ENCODE measurements at regions not wholly inside any gene's neighbourhood (a gene's known extent, or its start where the extent isn't known, plus 50 kb on each side); places are given as distances from the start of the nearest gene placed in this dataset.

- Mint-ChIP-seq H3K36me3 (ENCODE audit: low read depth) (no peaks in the 10 kb centered on the region), H3K4me1 (ENCODE audit: low read depth) (peaks cover 7% of the 10 kb centered on the region), H3K27me3 (ENCODE audit: insufficient read depth) (peaks cover 1% of the 10 kb centered on the region), H3K4me3 (no peak overlapping the region), H3K27ac (no peak overlapping the region), H3K9me3 (no peaks in the 10 kb centered on the region)
- DNase-seq (ENCODE audit: low spot score): no peak
- intact Hi-C loops (cut with micrococcal nuclease): no loop called here
Observed at GRCh38 chr6:21952367-21952766, 344.5 kb downstream of the PRL start.

DNA sequence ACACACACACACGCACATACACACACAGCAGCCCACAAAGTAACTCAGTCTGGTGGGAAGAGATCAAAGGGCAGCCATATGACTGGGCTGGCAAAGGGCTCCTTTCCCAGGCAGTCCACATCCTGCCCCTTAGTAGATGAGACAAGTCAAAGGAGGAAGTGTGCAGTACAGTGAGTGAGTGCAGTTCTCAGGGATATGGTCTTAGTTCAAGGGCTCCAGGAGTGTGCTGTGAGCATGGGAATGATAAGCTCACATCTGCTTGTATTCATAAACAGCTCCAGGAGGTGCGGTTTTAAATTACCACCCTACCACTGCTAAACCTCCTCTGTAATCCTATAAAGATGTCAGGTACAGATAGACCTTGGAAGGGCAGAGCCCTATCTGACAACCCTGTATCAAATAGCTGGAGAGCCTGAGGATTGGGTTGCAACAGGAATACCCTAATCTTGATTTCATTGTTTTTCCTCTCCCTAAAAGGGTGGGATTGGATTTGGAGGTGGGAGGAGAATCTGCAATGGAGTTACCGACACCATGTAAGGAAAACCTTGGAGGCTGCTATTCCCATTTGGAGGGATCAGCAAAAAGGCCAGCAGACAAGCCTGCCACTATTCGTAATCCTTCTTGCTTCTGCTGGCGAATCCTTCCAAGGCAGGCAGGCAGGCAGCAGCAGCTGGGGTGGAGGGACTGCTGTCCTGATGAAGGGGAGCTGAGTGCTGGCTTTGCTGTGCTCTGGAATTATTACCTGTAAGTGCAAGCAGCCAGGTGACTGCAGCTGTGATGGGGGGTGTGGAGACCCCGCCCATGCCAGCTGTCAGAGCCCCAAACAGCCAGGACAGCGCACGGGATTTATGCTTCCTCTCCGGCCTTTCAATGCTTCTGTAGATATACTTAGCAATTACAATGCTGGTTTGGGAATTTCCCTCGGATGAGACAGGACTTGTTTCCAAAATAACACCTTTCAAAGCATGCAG is 342.7 kb downstream of the PRL start:
- H3K9me3 Mint-ChIP-seq: no peaks in the 10 kb centered on the region
- no peak overlapping the region for H3K4me3 Mint-ChIP-seq
- peaks cover 7% of the 10 kb centered on the region for H3K4me1 Mint-ChIP-seq (ENCODE audit: low read depth)
- intact Hi-C loops (cut with micrococcal nuclease): no loop called here
- H3K36me3 Mint-ChIP-seq (ENCODE audit: low read depth): no peaks in the 10 kb centered on the region
- DNase-seq (ENCODE audit: low spot score): no peak
- H3K27me3 Mint-ChIP-seq (ENCODE audit: insufficient read depth): peaks cover 1% of the 10 kb centered on the region
- no peak overlapping the region for H3K27ac Mint-ChIP-seq

- Mint-ChIP-seq H3K4me1 (ENCODE audit: low read depth) (peaks cover 7% of the 10 kb centered on the region), H3K9me3 (no peaks in the 10 kb centered on the region), H3K27me3 (ENCODE audit: insufficient read depth) (no peaks in the 10 kb centered on the region), H3K36me3 (ENCODE audit: low read depth) (no peaks in the 10 kb centered on the region), H3K4me3 (no peak overlapping the region), H3K27ac (no peak overlapping the region)
- intact Hi-C loops (cut with micrococcal nuclease): no loop called here
- no peak for DNase-seq (ENCODE audit: low spot score)
Observed at GRCh38 chr6:21955053-21955595, 341.7 kb downstream of the PRL start.

DNA sequence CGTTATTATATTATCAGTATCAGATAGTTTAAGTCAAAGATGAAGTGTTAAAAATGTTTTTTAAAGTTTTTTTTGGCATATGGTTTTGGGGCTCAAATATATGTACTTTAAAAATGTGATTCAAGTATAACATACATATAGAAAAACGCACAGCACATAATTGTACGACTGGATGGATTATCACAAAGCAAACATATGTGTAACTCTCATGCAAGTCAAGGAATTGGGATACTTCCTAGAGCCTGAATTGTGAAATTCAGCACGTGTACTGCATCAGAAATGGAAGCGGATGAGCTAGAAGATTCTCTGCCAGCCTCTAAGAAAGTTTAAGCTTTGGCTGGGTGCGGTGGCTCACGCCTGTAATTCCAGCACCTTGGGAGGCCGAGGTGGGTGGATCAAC is 340.9 kb downstream of the PRL start:
- intact Hi-C loops (cut with micrococcal nuclease): no loop called here
- no peaks in the 10 kb centered on the region for H3K9me3 Mint-ChIP-seq

DNA sequence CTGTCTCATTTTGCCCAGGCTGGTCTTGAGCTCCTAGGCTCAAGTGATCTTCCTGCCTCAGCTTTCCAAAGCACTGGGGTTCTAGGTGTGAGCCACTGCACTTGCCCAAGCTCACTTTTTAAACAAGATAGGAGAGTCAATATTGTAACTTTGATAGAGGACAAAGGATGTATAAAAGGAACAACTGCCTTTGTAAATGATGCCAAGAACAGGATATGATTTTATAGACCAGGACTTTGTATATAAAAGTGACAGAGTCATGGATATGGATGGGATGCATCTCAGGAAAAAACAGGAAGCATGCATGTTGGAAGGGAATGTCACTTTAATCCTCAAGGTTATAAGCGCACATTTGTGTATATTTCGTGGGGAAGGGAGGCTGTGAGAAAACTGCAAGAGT is 338.4 kb downstream of the PRL start:
- H3K4me1 Mint-ChIP-seq (ENCODE audit: low read depth): no peaks in the 10 kb centered on the region
- intact Hi-C loops (cut with micrococcal nuclease): no loop called here
- H3K4me3 Mint-ChIP-seq: no peak overlapping the region
- no peak overlapping the region for H3K27ac Mint-ChIP-seq
- H3K27me3 Mint-ChIP-seq (ENCODE audit: insufficient read depth): no peaks in the 10 kb centered on the region
- no peaks in the 10 kb centered on the region for H3K9me3 Mint-ChIP-seq
- no peak for DNase-seq (ENCODE audit: low spot score)
- no peaks in the 10 kb centered on the region for H3K36me3 Mint-ChIP-seq (ENCODE audit: low read depth)

More for the DNA sequence above, 340.9 kb downstream of the PRL start:
- Mint-ChIP-seq H3K4me3 (no peak overlapping the region), H3K36me3 (ENCODE audit: low read depth) (no peaks in the 10 kb centered on the region), H3K4me1 (ENCODE audit: low read depth) (peaks cover 7% of the 10 kb centered on the region), H3K27me3 (ENCODE audit: insufficient read depth) (no peaks in the 10 kb centered on the region), H3K27ac (no peak overlapping the region)
- no peak for DNase-seq (ENCODE audit: low spot score)

- H3K4me1 Mint-ChIP-seq (ENCODE audit: low read depth): peaks cover 5% of the 10 kb centered on the region
- intact Hi-C loops (cut with micrococcal nuclease): no loop called here
- H3K27ac Mint-ChIP-seq: no peak overlapping the region
- DNase-seq (ENCODE audit: low spot score): no peak
- no peaks in the 10 kb centered on the region for H3K36me3 Mint-ChIP-seq (ENCODE audit: low read depth)
- no peaks in the 10 kb centered on the region for H3K9me3 Mint-ChIP-seq
- no peaks in the 10 kb centered on the region for H3K27me3 Mint-ChIP-seq (ENCODE audit: insufficient read depth)
- no peak overlapping the region for H3K4me3 Mint-ChIP-seq
Observed at GRCh38 chr6:21961226-21961625, 335.6 kb downstream of the PRL start.

DNA sequence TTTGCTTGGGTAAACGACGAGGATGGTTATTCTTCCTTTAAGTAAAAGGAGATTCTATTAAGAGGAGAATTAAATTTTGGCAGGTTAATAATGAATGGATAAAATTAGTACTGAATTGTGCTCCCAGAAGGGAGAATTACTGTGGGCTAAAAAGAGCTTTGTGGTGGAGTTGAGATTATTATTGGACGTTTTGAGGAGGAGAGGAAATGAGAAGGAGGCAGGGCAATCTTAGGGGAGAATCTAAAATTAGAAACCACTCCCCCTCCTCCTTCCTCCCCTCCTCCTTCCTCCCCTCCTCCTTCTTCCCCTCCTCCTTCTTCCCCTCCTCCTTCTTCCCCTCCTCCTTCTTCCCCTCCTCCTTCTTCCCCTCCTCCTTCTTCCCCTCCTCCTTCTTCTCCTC is 331.8 kb downstream of the PRL start:
- H3K9me3 Mint-ChIP-seq: no peaks in the 10 kb centered on the region
- H3K4me1 Mint-ChIP-seq (ENCODE audit: low read depth): peaks cover 5% of the 10 kb centered on the region
- no peaks in the 10 kb centered on the region for H3K27me3 Mint-ChIP-seq (ENCODE audit: insufficient read depth)
- DNase-seq (ENCODE audit: low spot score): no peak
- H3K4me3 Mint-ChIP-seq: no peak overlapping the region
- intact Hi-C loops (cut with micrococcal nuclease): no loop called here
- no peak overlapping the region for H3K27ac Mint-ChIP-seq
- H3K36me3 Mint-ChIP-seq (ENCODE audit: low read depth): no peaks in the 10 kb centered on the region

- Mint-ChIP-seq H3K9me3 (no peaks in the 10 kb centered on the region), H3K27me3 (ENCODE audit: insufficient read depth) (no peaks in the 10 kb centered on the region), H3K4me3 (no peak overlapping the region), H3K27ac (no peak overlapping the region), H3K4me1 (ENCODE audit: low read depth) (peaks cover 5% of the 10 kb centered on the region), H3K36me3 (ENCODE audit: low read depth) (no peaks in the 10 kb centered on the region)
- DNase-seq (ENCODE audit: low spot score): no peak
- intact Hi-C loops (cut with micrococcal nuclease): no loop called here
Observed at GRCh38 chr6:21965953-21966539, 330.8 kb downstream of the PRL start.

DNA sequence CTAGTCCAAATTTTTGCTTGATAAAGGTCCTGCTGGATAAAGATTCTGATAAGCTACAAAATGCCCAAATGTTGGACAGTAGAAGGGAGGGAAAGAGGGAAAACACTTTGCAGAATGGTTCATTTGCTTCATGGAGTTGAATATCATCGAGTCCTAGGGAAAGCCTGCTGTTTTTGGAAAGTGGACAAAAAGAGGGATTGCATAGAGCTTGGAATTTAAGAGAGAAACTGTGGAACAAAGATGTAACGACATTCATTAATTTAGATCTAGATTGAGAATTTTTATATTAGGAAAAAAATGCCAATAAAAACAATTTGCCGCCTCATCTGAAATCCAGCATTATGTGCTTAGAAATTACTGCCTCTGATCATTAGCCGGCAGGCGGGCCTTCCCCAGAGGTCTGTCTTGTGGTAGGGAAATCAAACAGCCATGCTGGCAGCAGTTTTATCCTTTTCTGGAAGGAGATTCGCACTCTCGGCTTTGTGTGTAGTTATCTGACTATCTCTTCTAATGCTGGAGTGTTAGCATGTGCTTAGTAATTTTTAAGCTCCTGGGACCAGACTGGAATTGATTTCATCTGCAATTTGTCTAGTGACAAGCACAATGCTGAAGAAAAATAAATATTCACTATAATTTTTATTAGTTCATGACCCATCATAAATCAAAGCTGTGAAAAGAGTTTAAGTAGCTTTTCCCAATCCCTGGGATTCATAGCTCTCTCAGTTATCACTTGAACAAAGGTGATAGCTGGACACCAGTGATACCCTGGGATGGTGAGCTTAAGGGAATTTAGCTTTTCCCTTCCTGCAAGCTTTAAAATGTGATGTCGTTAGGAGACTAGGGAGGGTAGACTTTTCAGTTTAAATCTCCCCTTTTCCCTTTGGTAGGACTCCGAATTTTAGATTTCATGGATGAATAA is 329.5 kb downstream of the PRL start:
- H3K27me3 Mint-ChIP-seq (ENCODE audit: insufficient read depth): no peaks in the 10 kb centered on the region
- DNase-seq (ENCODE audit: low spot score): no peak
- intact Hi-C loops (cut with micrococcal nuclease): no loop called here

DNA sequence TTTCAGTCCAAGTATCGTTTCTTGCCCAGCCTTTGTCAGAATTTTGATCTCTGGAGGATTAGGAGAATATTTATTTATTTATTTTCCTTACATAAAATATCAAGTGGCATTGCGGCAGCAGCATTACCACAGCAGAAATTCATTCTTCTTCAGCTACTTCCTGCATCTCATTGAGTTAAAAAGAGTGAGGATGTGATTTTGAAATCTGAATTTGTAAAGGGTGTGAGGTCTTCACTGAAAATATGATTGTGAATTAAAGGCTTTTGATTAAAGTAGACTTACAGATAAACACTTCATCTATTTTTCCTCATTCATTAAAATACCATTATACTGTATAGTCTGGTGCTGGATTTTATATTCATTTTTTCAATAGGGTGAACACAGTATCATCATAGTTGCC is 328.4 kb downstream of the PRL start:
- no peak overlapping the region for H3K4me3 Mint-ChIP-seq
- no peaks in the 10 kb centered on the region for H3K9me3 Mint-ChIP-seq
- H3K36me3 Mint-ChIP-seq (ENCODE audit: low read depth): no peaks in the 10 kb centered on the region
- H3K27ac Mint-ChIP-seq: no peak overlapping the region
- no peak for DNase-seq (ENCODE audit: low spot score)
- intact Hi-C loops (cut with micrococcal nuclease): no loop called here
- no peaks in the 10 kb centered on the region for H3K27me3 Mint-ChIP-seq (ENCODE audit: insufficient read depth)
- peaks cover 5% of the 10 kb centered on the region for H3K4me1 Mint-ChIP-seq (ENCODE audit: low read depth)

More for the DNA sequence above, 329.5 kb downstream of the PRL start:
- Mint-ChIP-seq H3K36me3 (ENCODE audit: low read depth) (no peaks in the 10 kb centered on the region), H3K4me1 (ENCODE audit: low read depth) (peaks cover 5% of the 10 kb centered on the region), H3K4me3 (no peak overlapping the region), H3K27ac (no peak overlapping the region), H3K9me3 (no peaks in the 10 kb centered on the region)

GRCh38 chr6:21969192-21969591 is 327.6 kb downstream of the PRL start:
- intact Hi-C loops (cut with micrococcal nuclease): no loop called here
- no peak overlapping the region for H3K4me3 Mint-ChIP-seq
- no peak overlapping the region for H3K27ac Mint-ChIP-seq
- H3K36me3 Mint-ChIP-seq (ENCODE audit: low read depth): no peaks in the 10 kb centered on the region
- peaks cover 5% of the 10 kb centered on the region for H3K4me1 Mint-ChIP-seq (ENCODE audit: low read depth)
- no peaks in the 10 kb centered on the region for H3K9me3 Mint-ChIP-seq
- no peak for DNase-seq (ENCODE audit: low spot score)
- no peaks in the 10 kb centered on the region for H3K27me3 Mint-ChIP-seq (ENCODE audit: insufficient read depth)

- Mint-ChIP-seq H3K4me3 (no peak overlapping the region), H3K27ac (no peak overlapping the region), H3K36me3 (ENCODE audit: low read depth) (no peaks in the 10 kb centered on the region), H3K9me3 (no peaks in the 10 kb centered on the region), H3K4me1 (ENCODE audit: low read depth) (no peaks in the 10 kb centered on the region), H3K27me3 (ENCODE audit: insufficient read depth) (no peaks in the 10 kb centered on the region)
- intact Hi-C loops (cut with micrococcal nuclease): no loop called here
- no peak for DNase-seq (ENCODE audit: low spot score)
Observed at GRCh38 chr6:21970569-21971300, 326.1 kb downstream of the PRL start.
